Mesenchymal stem cell (in vitro differentiated cells and primary cell): ENCODE measurements at regions not wholly inside any gene's neighbourhood (a gene's known extent, or its start where the extent isn't known, plus 50 kb on each side); places are given as distances from the start of the nearest gene placed in this dataset.

ENCODE experiments used
- DNase-seq: peaks from one replicate; pipeline ENCODE4 v3.0.0-alpha.2; 2013
- H2AFZ ChIP-seq: one replicate; pipeline ENCODE4 v1.6.1; 2013; ENCODE audit warnings: low read depth, mild to moderate bottlenecking, control low read depth, inconsistent platforms, low read length, moderate library complexity
- H2AK5ac ChIP-seq: 2 replicates; pipeline ENCODE4 v1.6.1; 2013; ENCODE audit warnings: low read length, moderate library complexity, mild to moderate bottlenecking, inconsistent platforms; ENCODE audit not compliant: severe bottlenecking
- H2BK120ac ChIP-seq: one replicate; pipeline ENCODE4 v1.6.1; 2013; ENCODE audit warnings: low read depth, mild to moderate bottlenecking, inconsistent platforms, low read length, moderate library complexity
- H2BK12ac ChIP-seq, 2 experiments: one replicate each; pipeline ENCODE4 v1.6.1; 2013; ENCODE audit warnings: inconsistent platforms in 2 of 2, low read length in 2 of 2, mild to moderate bottlenecking in 2 of 2, moderate library complexity in 2 of 2, control low read depth in 1 of 2
- H2BK15ac ChIP-seq: one replicate; pipeline ENCODE4 v1.6.1; 2013; ENCODE audit warnings: mild to moderate bottlenecking, low read depth, inconsistent platforms; ENCODE audit not compliant: poor library complexity, severe bottlenecking
- H2BK5ac ChIP-seq: 2 replicates; pipeline ENCODE4 v1.6.1; 2013; ENCODE audit warnings: low read depth, mild to moderate bottlenecking, low read length, control low read depth, inconsistent platforms; ENCODE audit not compliant: poor library complexity, severe bottlenecking
- H3K14ac ChIP-seq, 2 experiments: one replicate each; pipeline ENCODE4 v1.6.1; 2013; ENCODE audit warnings: inconsistent platforms in 2 of 2, low read length in 2 of 2, control low read depth in 1 of 2, mild to moderate bottlenecking in 1 of 2, moderate library complexity in 1 of 2
- H3K18ac ChIP-seq, 2 experiments: one replicate each; pipeline ENCODE4 v1.6.1; 2013; ENCODE audit warnings: inconsistent platforms in 2 of 2, low read length in 2 of 2, control low read depth in 1 of 2, low read depth in 1 of 2, mild to moderate bottlenecking in 1 of 2
- H3K23ac ChIP-seq, 2 experiments: one replicate each; pipeline ENCODE4 v1.6.1; 2013; ENCODE audit warnings: inconsistent platforms in 2 of 2, low read length in 2 of 2, mild to moderate bottlenecking in 2 of 2, moderate library complexity in 2 of 2, control low read depth in 1 of 2
- H3K27ac ChIP-seq: 2 replicates; pipeline ENCODE4 v1.5.1; 2013; ENCODE audit warnings: mild to moderate bottlenecking, moderate library complexity, low read length, control low read depth, inconsistent platforms; ENCODE audit not compliant: poor library complexity, severe bottlenecking
- H3K27me3 ChIP-seq, 2 experiments: 2 replicates each; pipeline versions ENCODE4 v1.6.1 to v1.7.0; 2013; ENCODE audit warnings: low read length in 2 of 2, mild to moderate bottlenecking in 2 of 2, moderate library complexity in 2 of 2, control low read depth in 1 of 2, inconsistent platforms in 1 of 2; ENCODE audit not compliant: control insufficient read depth in 1 of 2, insufficient read depth in 1 of 2
- H3K36me3 ChIP-seq, 2 experiments: 2 replicates each; pipeline versions ENCODE4 v1.6.1 to v1.7.0; 2013; ENCODE audit warnings: low read length in 2 of 2, control low read depth in 1 of 2, inconsistent platforms in 1 of 2, low read depth in 1 of 2, mild to moderate bottlenecking in 1 of 2; ENCODE audit not compliant: insufficient read depth in 2 of 2, control insufficient read depth in 1 of 2
- H3K4ac ChIP-seq, 2 experiments: one replicate each; pipeline ENCODE4 v1.6.1; 2013; ENCODE audit warnings: inconsistent platforms in 2 of 2, low read length in 2 of 2, mild to moderate bottlenecking in 2 of 2, moderate library complexity in 2 of 2, control low read depth in 1 of 2, low read depth in 1 of 2
- H3K4me1 ChIP-seq: 2 replicates; pipeline ENCODE4 v1.6.1; 2013; ENCODE audit warnings: low read depth, low read length, control low read depth; ENCODE audit not compliant: control insufficient read depth, insufficient read depth
- H3K4me2 ChIP-seq: 2 replicates; pipeline ENCODE4 v1.6.1; 2013; ENCODE audit warnings: low read length, mild to moderate bottlenecking, inconsistent platforms; ENCODE audit not compliant: poor library complexity, severe bottlenecking
- H3K4me3 ChIP-seq, 2 experiments: 2 replicates each; pipeline versions ENCODE4 v1.5.1 to v1.7.0; 2013; ENCODE audit warnings: low read length in 2 of 2, mild to moderate bottlenecking in 2 of 2, control low read depth in 1 of 2, low read depth in 1 of 2; ENCODE audit not compliant: insufficient read depth in 1 of 2
- H3K79me1 ChIP-seq: replicated peaks from 2 replicates; pipeline ENCODE4 v1.6.1; 2013; ENCODE audit warnings: mild to moderate bottlenecking, control low read depth, low read length, inconsistent platforms; ENCODE audit not compliant: poor library complexity, severe bottlenecking
- H3K9ac ChIP-seq: 2 replicates; pipeline ENCODE4 v1.7.0; 2013; ENCODE audit warnings: mild to moderate bottlenecking, low read length, moderate library complexity
- H3K9me3 ChIP-seq: 2 replicates; pipeline ENCODE4 v1.7.0; 2013; ENCODE audit warnings: mild to moderate bottlenecking, low read length; ENCODE audit not compliant: control insufficient read depth
- H4K8ac ChIP-seq: one replicate; pipeline ENCODE4 v1.6.1; 2013; ENCODE audit warnings: inconsistent platforms, mild to moderate bottlenecking, low read length, moderate library complexity
- H4K91ac ChIP-seq: one replicate; pipeline ENCODE4 v1.6.1; 2013; ENCODE audit warnings: mild to moderate bottlenecking, low read length, inconsistent platforms
- WGBS: methylation state at CpG from one replicate; pipeline ENCODE4 v1.1.7; 2013; ENCODE audit warnings: mixed read lengths; 5-methylcytosine and 5-hydroxymethylcytosine counted together

GRCh38 chr19:28646629-28647028 is 566.3 kb downstream of the UQCRFS1 start:
- no peak overlapping the region for H4K8ac ChIP-seq
- H2BK5ac ChIP-seq = no peak overlapping the region
- no peak overlapping the region for H3K27ac ChIP-seq
- no peaks in the 10 kb centered on the region for H3K79me1 ChIP-seq
- H3K27me3 ChIP-seq = peaks cover 0 to 9% of the 10 kb centered on the region in 2 experiments
- no peak overlapping the region for H3K23ac ChIP-seq
- no peak overlapping the region for H3K4me3 ChIP-seq
- no peak overlapping the region for H3K18ac ChIP-seq
- H2AFZ ChIP-seq = no peak overlapping the region
- H3K4ac ChIP-seq = no peak overlapping the region
- no peak overlapping the region for H3K4me2 ChIP-seq
- WGBS = 94% methylated on average over 4 of the region's 6 CpGs
- DNase-seq = no peak
- H3K4me1 ChIP-seq = peaks cover 4% of the 10 kb centered on the region
- H3K14ac ChIP-seq = no peak overlapping the region
- no peaks in the 10 kb centered on the region for H3K9me3 ChIP-seq
- no peak overlapping the region for H2BK12ac ChIP-seq
- H2AK5ac ChIP-seq = no peak overlapping the region
- H3K36me3 ChIP-seq = no peaks in the 10 kb centered on the region
- H3K9ac ChIP-seq = no peak overlapping the region
- no peak overlapping the region for H2BK15ac ChIP-seq
- H4K91ac ChIP-seq = no peak overlapping the region
- H2BK120ac ChIP-seq = no peak overlapping the region

GRCh38 chr19:28644169-28644775 is 568.7 kb downstream of the UQCRFS1 start:
- Histone ChIP-seq H3K79me1 (no peaks in the 10 kb centered on the region), H2BK120ac (no peak overlapping the region), H3K18ac (no peak overlapping the region), H2AFZ (no peak overlapping the region), H3K9me3 (no peaks in the 10 kb centered on the region), H2AK5ac (no peak overlapping the region), H4K8ac (no peak overlapping the region), H3K4ac (no peak overlapping the region), H3K23ac (no peak overlapping the region), H3K4me2 (no peak overlapping the region), H3K4me1 (peaks cover 5% of the 10 kb centered on the region), H4K91ac (no peak overlapping the region), H3K9ac (no peak overlapping the region), H2BK12ac (no peak overlapping the region), H2BK5ac (no peak overlapping the region), H3K36me3 (no peaks in the 10 kb centered on the region), H3K14ac (no peak overlapping the region), H2BK15ac (no peak overlapping the region), H3K4me3 (no peak overlapping the region), H3K27me3 (peaks cover 0 to 8% of the 10 kb centered on the region in 2 experiments), H3K27ac (no peak overlapping the region)
- 28% methylated on average over 3 of the region's 4 CpGs for WGBS
- peak; percentile 1 for DNase-seq

GRCh38 chr19:28642787-28643683 is 569.9 kb downstream of the UQCRFS1 start:
- 86% methylated on average over 10 of the region's 10 CpGs for WGBS
- Histone ChIP-seq H2BK12ac (no peak overlapping the region), H3K4me3 (no peak overlapping the region), H2BK15ac (peak overlapping the region; percentile 13), H3K27ac (no peak overlapping the region), H3K23ac (no peak overlapping the region), H2BK120ac (no peak overlapping the region), H3K18ac (no peak overlapping the region), H3K9ac (no peak overlapping the region), H3K9me3 (no peaks in the 10 kb centered on the region), H3K14ac (no peak overlapping the region), H3K27me3 (peaks cover 0 to 12% of the 10 kb centered on the region in 2 experiments), H3K4me2 (no peak overlapping the region), H3K4me1 (peaks cover 5% of the 10 kb centered on the region), H2AFZ (no peak overlapping the region), H2AK5ac (no peak overlapping the region), H3K79me1 (no peaks in the 10 kb centered on the region), H2BK5ac (no peak overlapping the region), H3K36me3 (no peaks in the 10 kb centered on the region), H3K4ac (no peak overlapping the region), H4K91ac (no peak overlapping the region), H4K8ac (no peak overlapping the region)
- no peak for DNase-seq

- DNase-seq = no peak
- peaks cover 5% of the 10 kb centered on the region for H3K4me1 ChIP-seq
- no peak overlapping the region for H2BK120ac ChIP-seq
- H2BK15ac ChIP-seq = no peak overlapping the region
- H3K14ac ChIP-seq = no peak overlapping the region
- H3K18ac ChIP-seq = no peak overlapping the region
- H2BK12ac ChIP-seq = no peak overlapping the region
- no peak overlapping the region for H2AK5ac ChIP-seq
- 92% methylated on average over 6 of the region's 6 CpGs for WGBS
- H3K9ac ChIP-seq = no peak overlapping the region
- H3K27me3 ChIP-seq = peaks cover 0 to 26% of the 10 kb centered on the region in 2 experiments
- no peak overlapping the region for H3K23ac ChIP-seq
- no peak overlapping the region for H3K4me3 ChIP-seq
- no peak overlapping the region for H2BK5ac ChIP-seq
- H3K27ac ChIP-seq = no peak overlapping the region
- H3K36me3 ChIP-seq = no peaks in the 10 kb centered on the region
- no peak overlapping the region for H3K4ac ChIP-seq
- no peak overlapping the region for H4K8ac ChIP-seq
- H3K79me1 ChIP-seq = no peaks in the 10 kb centered on the region
- H3K4me2 ChIP-seq = no peak overlapping the region
- no peak overlapping the region for H2AFZ ChIP-seq
- H3K9me3 ChIP-seq = no peaks in the 10 kb centered on the region
- H4K91ac ChIP-seq = no peak overlapping the region
These were observed 571.6 kb downstream of the UQCRFS1 start for GRCh38 chr19:28641395-28641794.
